ENCODE measurements at regions not wholly inside any gene's neighbourhood (a gene's known extent, or its start where the extent isn't known, plus 50 kb on each side); places are given as distances from the start of the nearest gene placed in this dataset.

GRCh38 chr1:34316773-34317172 lies 140.1 kb downstream of the C1orf94 start:
- H4K20me1 ChIP-seq (ENCODE audit: insufficient read depth) = no peaks in the 10 kb centered on the region
- H3K9me3 ChIP-seq (ENCODE audit: insufficient read depth, low read depth) = no peaks in the 10 kb centered on the region
- DNase-seq = no peak
- ChIA-PET POLR2A (ENCODE audit: unreplicated experiment) (no interaction called here), CTCF (no interaction called here)
- no peaks in the 10 kb centered on the region for H3K79me2 ChIP-seq (ENCODE audit: low read depth)
- no peak overlapping the region for H3K4me3 ChIP-seq
- TF ChIP-seq EZH2 (IDR thresholded peaks at IDR 0.05; ENCODE audit: low read depth) = no peak
- no peak for TF ChIP-seq CTCF (conservative IDR thresholded peaks at IDR 0.05)
- H3K36me3 ChIP-seq (ENCODE audit: low read depth) = no peaks in the 10 kb centered on the region
- no peaks in the 10 kb centered on the region for H3K4me1 ChIP-seq (replicated peaks; ENCODE audit: insufficient read depth)
- H3K27ac ChIP-seq = no peak overlapping the region
- H3K4me2 ChIP-seq = no peak overlapping the region
- H3K9me2 ChIP-seq (ENCODE audit: insufficient read depth) = no peaks in the 10 kb centered on the region
- no peak overlapping the region for H2AFZ ChIP-seq
- no TSS peak for BruUV-seq (replicated peaks)
- no peaks in the 10 kb centered on the region for H3K27me3 ChIP-seq (ENCODE audit: insufficient read depth, low read depth)
- no peaks in the 10 kb centered on the region for H3F3A ChIP-seq (ENCODE audit: insufficient read depth, low read depth)
- intact Hi-C loops (cut with micrococcal nuclease; ENCODE audit: unreplicated experiment) = no loop called here

- H2AFZ ChIP-seq = no peak overlapping the region
- H3K27ac ChIP-seq = no peak overlapping the region
- intact Hi-C loops (cut with micrococcal nuclease; ENCODE audit: unreplicated experiment) = no loop called here
- no TSS peak for BruUV-seq (replicated peaks)
- no peaks in the 10 kb centered on the region for H3K4me1 ChIP-seq (replicated peaks; ENCODE audit: insufficient read depth)
- H3K4me3 ChIP-seq = no peak overlapping the region
- no peaks in the 10 kb centered on the region for H3K27me3 ChIP-seq (ENCODE audit: insufficient read depth, low read depth)
- H4K20me1 ChIP-seq (ENCODE audit: insufficient read depth) = no peaks in the 10 kb centered on the region
- no peaks in the 10 kb centered on the region for H3K79me2 ChIP-seq (ENCODE audit: low read depth)
- H3K9me2 ChIP-seq (ENCODE audit: insufficient read depth) = no peaks in the 10 kb centered on the region
- POLR2A ChIA-PET (ENCODE audit: unreplicated experiment) = no interaction called here
- H3K36me3 ChIP-seq (ENCODE audit: low read depth) = no peaks in the 10 kb centered on the region
- DNase-seq = no peak
- no peaks in the 10 kb centered on the region for H3F3A ChIP-seq (ENCODE audit: insufficient read depth, low read depth)
- H3K9me3 ChIP-seq (ENCODE audit: insufficient read depth, low read depth) = no peaks in the 10 kb centered on the region
- TF ChIP-seq CTCF (conservative IDR thresholded peaks at IDR 0.05) (no peak), EZH2 (IDR thresholded peaks at IDR 0.05; ENCODE audit: low read depth) (no peak)
- CTCF ChIA-PET = no interaction called here
- no peak overlapping the region for H3K4me2 ChIP-seq
Observed at GRCh38 chr1:34319218-34319617, 142.5 kb downstream of the C1orf94 start.

- Histone ChIP-seq H3F3A (ENCODE audit: insufficient read depth, low read depth) (no peaks in the 10 kb centered on the region), H3K9me2 (ENCODE audit: insufficient read depth) (no peaks in the 10 kb centered on the region), H3K36me3 (ENCODE audit: low read depth) (no peaks in the 10 kb centered on the region), H2AFZ (no peak overlapping the region), H3K4me3 (no peak overlapping the region), H3K4me1 (replicated peaks; ENCODE audit: insufficient read depth) (no peaks in the 10 kb centered on the region), H3K79me2 (ENCODE audit: low read depth) (no peaks in the 10 kb centered on the region), H3K9me3 (ENCODE audit: insufficient read depth, low read depth) (no peaks in the 10 kb centered on the region), H3K4me2 (no peak overlapping the region), H3K27ac (no peak overlapping the region), H3K27me3 (ENCODE audit: insufficient read depth, low read depth) (peaks cover 6% of the 10 kb centered on the region; the same call in 1 of the 2 replicates), H4K20me1 (ENCODE audit: insufficient read depth) (no peaks in the 10 kb centered on the region)
- ChIA-PET POLR2A (ENCODE audit: unreplicated experiment) (no interaction called here), CTCF (no interaction called here)
- TF ChIP-seq EZH2 (IDR thresholded peaks at IDR 0.05; ENCODE audit: low read depth) (no peak), CTCF (conservative IDR thresholded peaks at IDR 0.05) (no peak)
- BruUV-seq (replicated peaks) = no TSS peak
- no peak for DNase-seq
- intact Hi-C loops (cut with micrococcal nuclease; ENCODE audit: unreplicated experiment) = no loop called here
Observed at GRCh38 chr1:34320053-34320669, 143.5 kb downstream of the C1orf94 start.

Data from PC-9 (cell line).